ENCODE measurements at regions not wholly inside any gene's neighbourhood (a gene's known extent, or its start where the extent isn't known, plus 50 kb on each side); places are given as distances from the start of the nearest gene placed in this dataset.

- Mint-ChIP-seq H3K9me3 (no peaks in the 10 kb centered on the region), H3K4me1 (ENCODE audit: low read depth) (no peaks in the 10 kb centered on the region), H3K27me3 (ENCODE audit: insufficient read depth) (peaks cover 55% of the 10 kb centered on the region), H3K4me3 (no peak overlapping the region), H3K36me3 (ENCODE audit: low read depth) (no peaks in the 10 kb centered on the region), H3K27ac (no peak overlapping the region)
- TF ChIP-seq CTCF (IDR thresholded peaks at IDR 0.05): no peak
- DNase-seq: no peak
Observed at GRCh38 chr3:43962043-43962442, 271.3 kb downstream of the ABHD5 start.

GRCh38 chr3:43963208-43963607 lies 272.5 kb downstream of the ABHD5 start:
- Mint-ChIP-seq H3K27me3 (ENCODE audit: insufficient read depth) (peaks cover 60% of the 10 kb centered on the region), H3K9me3 (no peaks in the 10 kb centered on the region), H3K36me3 (ENCODE audit: low read depth) (no peaks in the 10 kb centered on the region), H3K4me3 (no peak overlapping the region), H3K4me1 (ENCODE audit: low read depth) (no peaks in the 10 kb centered on the region), H3K27ac (no peak overlapping the region)
- DNase-seq: no peak
- TF ChIP-seq CTCF (IDR thresholded peaks at IDR 0.05): no peak

- Mint-ChIP-seq H3K4me1 (ENCODE audit: low read depth) (no peaks in the 10 kb centered on the region), H3K36me3 (ENCODE audit: low read depth) (no peaks in the 10 kb centered on the region), H3K4me3 (no peak overlapping the region)
Observed at GRCh38 chr3:43964640-43965039, 273.9 kb downstream of the ABHD5 start.

GRCh38 chr3:43965656-43966055 lies 274.9 kb downstream of the ABHD5 start:
- H3K27me3 Mint-ChIP-seq (ENCODE audit: insufficient read depth): peaks cover 60% of the 10 kb centered on the region
- H3K27ac Mint-ChIP-seq: no peak overlapping the region
- H3K36me3 Mint-ChIP-seq (ENCODE audit: low read depth): no peaks in the 10 kb centered on the region
- no peaks in the 10 kb centered on the region for H3K9me3 Mint-ChIP-seq
- no peak for DNase-seq
- no peak for TF ChIP-seq CTCF (IDR thresholded peaks at IDR 0.05)
- no peak overlapping the region for H3K4me3 Mint-ChIP-seq
- no peaks in the 10 kb centered on the region for H3K4me1 Mint-ChIP-seq (ENCODE audit: low read depth)

More at GRCh38 chr3:43964640-43965039, 273.9 kb downstream of the ABHD5 start:
- Mint-ChIP-seq H3K27ac (no peak overlapping the region), H3K27me3 (ENCODE audit: insufficient read depth) (peaks cover 60% of the 10 kb centered on the region), H3K9me3 (no peaks in the 10 kb centered on the region)
- no peak for TF ChIP-seq CTCF (IDR thresholded peaks at IDR 0.05)
- no peak for DNase-seq

GRCh38 chr3:43966126-43966525 lies 275.4 kb downstream of the ABHD5 start:
- no peak for TF ChIP-seq CTCF (IDR thresholded peaks at IDR 0.05)
- H3K4me3 Mint-ChIP-seq: no peak overlapping the region
- H3K4me1 Mint-ChIP-seq (ENCODE audit: low read depth): no peaks in the 10 kb centered on the region
- DNase-seq: no peak
- no peak overlapping the region for H3K27ac Mint-ChIP-seq
- H3K9me3 Mint-ChIP-seq: no peaks in the 10 kb centered on the region
- no peaks in the 10 kb centered on the region for H3K36me3 Mint-ChIP-seq (ENCODE audit: low read depth)
- peaks cover 61% of the 10 kb centered on the region for H3K27me3 Mint-ChIP-seq (ENCODE audit: insufficient read depth)

GRCh38 chr3:43966530-43966929 lies 275.2 kb upstream of the TOPAZ1 start:
- H3K4me1 Mint-ChIP-seq (ENCODE audit: low read depth): no peaks in the 10 kb centered on the region
- DNase-seq: no peak
- H3K27me3 Mint-ChIP-seq (ENCODE audit: insufficient read depth): peaks cover 62% of the 10 kb centered on the region
- H3K36me3 Mint-ChIP-seq (ENCODE audit: low read depth): no peaks in the 10 kb centered on the region
- TF ChIP-seq CTCF (IDR thresholded peaks at IDR 0.05): no peak
- no peaks in the 10 kb centered on the region for H3K9me3 Mint-ChIP-seq
- H3K4me3 Mint-ChIP-seq: no peak overlapping the region
- H3K27ac Mint-ChIP-seq: no peak overlapping the region
